HuH-7.5 (cell line): ENCODE measurements at regions not wholly inside any gene's neighbourhood (a gene's known extent, or its start where the extent isn't known, plus 50 kb on each side); places are given as distances from the start of the nearest gene placed in this dataset.

Experiments
- DNase-seq: peaks from one replicate; pipeline ENCODE4 v3.0.0; 2011; ENCODE audit warnings: low spot score

DNA sequence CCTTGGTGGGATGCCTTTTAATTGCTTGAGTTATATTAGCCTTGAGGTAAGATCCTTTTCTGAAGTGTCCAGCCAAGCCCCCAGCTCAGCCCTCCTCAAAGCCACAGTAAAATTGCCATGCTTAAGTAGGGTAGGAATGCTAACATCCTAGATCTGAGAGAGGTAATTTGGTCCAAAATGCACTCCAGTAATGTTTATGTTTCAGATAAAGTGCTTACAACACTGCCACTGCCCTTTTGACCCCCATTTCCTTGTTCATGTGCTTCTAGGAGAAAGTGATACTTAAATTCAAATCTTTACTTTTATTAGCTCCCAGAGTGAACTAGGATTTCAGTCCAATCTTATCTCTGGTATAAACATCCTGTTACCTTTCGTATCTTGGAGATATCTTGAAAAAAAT lies 318.0 kb downstream of the BMP2 start:
- DNase-seq: no peak

DNA sequence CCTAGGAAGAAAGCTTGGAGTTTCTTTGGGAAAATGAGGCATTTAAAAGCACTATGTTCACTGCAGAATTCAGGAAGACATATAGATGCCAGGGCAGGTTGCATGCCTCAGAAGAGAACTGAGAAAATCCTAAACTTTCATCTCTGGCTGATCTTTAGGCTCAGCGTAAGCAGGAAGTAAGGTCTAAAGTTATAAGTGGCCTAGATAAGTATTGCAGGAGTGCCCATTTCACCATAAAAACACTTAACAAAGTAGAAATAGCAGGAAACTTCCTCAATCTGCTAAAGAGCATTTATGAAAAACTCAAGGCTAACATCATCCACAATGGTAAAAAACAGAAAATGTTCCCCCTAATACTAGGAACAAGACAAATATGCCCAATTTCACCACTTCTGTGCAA lies 320.3 kb downstream of the BMP2 start:
- DNase-seq: no peak

DNA sequence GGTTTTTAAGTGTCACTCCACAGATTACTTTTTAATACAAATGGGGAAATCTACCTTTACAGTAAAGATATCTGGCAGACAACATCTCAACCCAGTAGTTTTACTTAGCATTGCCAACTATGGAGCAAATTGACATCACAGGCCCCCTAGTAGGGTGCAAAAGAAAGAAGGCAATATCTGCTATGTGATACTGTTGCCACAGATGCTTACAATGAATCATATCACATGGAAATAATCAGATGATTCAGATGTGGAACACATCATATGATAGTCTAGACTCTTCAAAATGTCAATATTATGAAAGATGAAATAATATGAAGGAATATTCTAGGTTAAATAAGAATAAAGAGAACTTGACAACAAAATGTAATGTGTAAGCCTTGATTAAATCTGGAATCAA lies 322.5 kb downstream of the BMP2 start:
- no peak for DNase-seq

DNA sequence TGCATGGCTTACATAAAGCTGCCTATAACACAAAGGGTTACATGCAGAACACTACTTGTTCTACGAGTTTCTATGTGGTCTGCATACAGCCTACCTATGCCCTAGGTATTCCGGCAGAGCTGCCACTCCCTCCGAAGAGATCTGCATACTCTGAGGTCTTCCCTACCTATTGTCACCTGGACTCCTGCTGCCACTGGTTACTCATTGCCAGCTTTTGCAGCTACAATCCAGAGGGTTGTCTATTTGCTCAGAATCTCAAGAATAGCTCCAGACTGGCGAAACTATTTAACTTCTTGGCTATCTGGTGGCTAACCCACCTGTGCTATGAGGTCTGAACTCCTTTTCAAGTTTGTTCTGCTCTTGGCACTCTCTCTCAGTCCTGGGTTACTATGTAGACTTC lies 323.3 kb downstream of the BMP2 start:
- DNase-seq: no peak

DNA sequence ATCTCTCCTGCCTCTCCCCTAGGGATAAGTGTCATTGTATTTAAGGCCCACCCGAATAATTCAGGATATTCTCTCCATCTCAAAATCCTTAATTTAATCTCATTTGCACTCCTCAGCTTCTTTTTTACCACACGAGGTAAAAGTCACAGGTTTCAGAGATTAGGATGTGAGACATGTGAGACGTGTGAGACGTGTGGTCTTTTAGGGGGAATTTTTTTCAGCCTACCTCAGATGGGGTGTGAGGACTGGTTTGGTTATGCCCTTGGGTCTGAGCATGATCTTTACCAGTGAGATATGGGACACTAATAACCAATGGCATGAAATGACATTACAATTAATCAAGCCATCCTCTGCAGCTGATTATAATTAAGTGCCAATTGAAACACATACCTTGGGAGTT lies 324.2 kb downstream of the BMP2 start:
- no peak for DNase-seq

DNA sequence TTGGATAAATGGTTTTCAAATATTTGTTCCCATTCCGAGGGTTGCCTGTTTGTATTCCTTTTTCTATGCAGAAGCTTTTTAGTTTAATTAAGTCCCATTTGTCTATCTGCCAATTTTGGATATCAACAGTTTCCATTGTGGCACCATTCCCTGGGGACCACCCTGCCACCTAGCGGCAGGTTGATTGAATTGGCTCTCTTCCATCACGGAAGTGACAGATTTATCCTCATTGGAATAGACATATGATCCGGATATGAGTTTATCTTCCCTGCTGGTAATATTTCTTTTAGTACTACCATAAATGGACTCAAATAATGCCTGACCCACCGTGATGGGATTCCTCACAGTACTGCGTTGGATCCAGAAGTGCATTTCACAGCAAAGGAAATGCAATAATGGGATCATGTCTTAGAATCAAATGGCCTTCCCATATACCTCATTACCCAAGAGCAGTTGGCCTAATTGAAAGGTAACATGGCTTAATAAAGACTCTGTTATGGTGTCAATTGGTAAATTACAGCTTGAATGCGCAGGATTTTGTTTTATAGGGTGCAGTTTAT lies 327.0 kb downstream of the BMP2 start:
- no peak for DNase-seq

DNA sequence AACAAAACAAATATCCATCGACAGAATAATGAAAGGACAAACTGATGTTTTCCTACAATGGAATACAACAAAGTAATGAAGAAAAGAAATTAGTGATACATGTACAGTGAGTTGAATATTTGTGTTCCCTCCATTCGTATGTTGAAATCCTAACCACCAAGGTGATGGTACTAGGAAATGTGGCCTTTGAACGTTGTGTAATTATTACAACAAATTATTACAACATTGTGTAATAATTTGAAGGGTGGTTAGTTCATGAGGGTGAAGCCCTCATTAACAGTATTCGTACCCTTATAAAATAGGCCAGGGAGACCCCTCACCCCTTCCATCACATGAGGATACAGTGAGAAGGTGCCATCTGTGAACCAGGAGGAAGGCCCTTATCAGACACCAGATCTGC lies 339.4 kb downstream of the BMP2 start:
- DNase-seq: no peak

DNA sequence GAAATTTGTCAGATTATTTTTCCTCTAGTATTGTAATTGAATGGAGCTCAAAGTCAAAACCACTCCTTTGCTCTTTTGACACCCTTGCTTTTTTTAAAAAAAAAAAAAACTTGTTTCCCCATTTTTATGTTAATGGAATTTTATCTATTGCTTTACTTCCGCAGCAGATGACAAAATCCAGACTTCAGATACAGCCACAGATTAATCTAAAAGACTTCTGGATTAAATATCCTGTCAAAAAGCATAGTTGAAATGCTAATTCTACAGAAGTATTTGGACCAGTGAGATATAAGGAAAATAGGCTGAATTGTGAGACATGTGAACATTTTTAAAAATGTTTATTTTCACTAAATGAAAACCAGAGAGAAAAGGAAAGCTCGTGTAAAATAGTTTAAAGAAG lies 341.4 kb downstream of the BMP2 start:
- no peak for DNase-seq

DNA sequence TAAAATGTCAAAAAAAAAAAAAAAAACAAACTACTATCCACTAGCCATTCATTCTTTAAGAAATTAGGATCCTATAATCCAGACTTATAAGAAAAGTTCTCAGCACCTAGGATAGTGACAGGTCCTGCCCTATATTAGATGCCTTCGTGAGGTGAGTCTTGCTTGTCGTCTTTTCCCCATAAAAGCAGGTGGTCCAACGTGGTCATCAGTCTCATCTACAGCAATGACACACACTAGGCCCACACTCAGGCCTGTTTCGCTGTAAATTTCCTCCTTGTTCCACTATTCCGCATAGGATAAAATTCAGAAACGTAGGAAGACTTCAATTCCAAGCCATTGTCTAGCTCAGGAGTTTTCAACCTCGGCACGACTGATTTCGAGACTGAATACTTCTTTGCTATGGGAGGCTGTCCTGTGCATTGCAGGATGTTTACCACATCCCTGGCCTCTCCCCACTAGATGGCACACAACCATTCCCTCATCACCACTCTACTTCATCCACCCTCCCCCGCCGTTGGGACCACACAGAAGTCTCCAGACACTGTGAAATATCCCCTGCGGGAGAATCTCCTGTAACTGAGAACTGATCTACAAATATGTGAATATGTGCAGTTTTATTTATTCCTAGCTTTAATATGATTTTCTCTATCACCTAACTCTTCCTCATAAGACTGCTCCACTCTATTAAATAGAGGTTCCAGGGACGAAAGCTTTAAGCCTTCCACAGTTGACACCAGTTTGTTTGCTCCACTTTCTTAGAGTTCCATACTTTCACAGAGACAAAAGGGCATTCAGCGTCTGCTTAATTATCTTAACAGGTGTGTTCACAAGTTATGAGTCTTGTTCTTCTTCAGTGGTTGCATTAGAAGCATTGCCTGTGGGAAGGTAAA lies 346.3 kb downstream of the BMP2 start:
- peak; percentile 64 for DNase-seq

DNA sequence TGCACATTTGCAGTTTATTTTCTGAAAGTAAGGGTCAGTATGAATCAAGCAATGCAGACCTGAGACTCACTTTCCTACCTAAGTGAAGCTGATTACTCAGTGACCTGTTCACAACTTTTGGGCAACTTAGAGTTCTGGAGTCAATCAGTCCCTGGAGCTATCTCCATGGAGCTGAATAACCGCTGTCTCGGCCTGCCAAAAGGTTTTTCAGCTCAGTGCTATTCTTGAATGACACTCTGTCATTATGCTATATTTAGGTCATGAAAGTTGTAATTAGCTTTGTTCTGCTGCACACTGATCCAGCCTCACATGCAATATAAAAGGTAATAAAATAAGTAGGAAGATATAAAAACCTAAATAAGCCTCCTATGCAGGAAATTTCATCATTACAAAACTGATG lies 356.0 kb downstream of the BMP2 start:
- DNase-seq: no peak

DNA sequence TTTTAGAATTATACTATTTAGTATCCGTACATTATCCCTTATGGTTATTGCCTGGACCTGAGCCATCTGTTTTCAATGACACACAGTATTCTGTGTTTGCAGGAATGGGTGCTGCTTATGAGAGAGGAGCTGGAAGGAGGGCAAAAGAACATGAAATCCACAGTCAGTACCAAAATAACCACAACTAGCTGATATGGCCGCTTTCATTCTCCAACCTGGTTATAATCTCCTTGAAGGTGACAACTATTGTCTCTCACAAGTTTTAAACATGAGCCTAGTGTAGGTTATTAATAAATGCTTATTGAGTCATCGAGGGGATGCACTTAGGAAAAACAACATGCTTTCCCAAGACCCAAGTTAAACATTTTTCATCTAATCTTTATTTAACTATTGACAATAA lies 356.6 kb downstream of the BMP2 start:
- no peak for DNase-seq

DNA sequence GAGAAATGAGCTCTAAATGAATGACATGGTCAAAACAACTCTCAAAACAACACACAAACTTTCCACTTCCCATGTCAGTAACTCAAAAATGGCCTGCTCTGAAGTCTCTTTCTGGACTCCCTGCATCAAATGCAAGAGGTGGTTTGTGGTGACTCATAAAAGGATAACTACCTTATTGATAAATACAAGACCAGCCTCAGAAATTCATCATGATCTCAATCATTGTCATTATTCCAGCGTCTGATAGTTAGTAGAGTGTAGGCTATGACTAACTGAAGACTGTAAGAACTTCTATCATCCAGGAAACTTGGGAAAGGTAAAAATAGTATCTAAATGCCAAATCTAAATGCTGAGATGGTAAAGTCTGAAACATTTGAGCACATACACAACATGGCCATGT lies 369.4 kb downstream of the BMP2 start:
- DNase-seq: no peak

DNA sequence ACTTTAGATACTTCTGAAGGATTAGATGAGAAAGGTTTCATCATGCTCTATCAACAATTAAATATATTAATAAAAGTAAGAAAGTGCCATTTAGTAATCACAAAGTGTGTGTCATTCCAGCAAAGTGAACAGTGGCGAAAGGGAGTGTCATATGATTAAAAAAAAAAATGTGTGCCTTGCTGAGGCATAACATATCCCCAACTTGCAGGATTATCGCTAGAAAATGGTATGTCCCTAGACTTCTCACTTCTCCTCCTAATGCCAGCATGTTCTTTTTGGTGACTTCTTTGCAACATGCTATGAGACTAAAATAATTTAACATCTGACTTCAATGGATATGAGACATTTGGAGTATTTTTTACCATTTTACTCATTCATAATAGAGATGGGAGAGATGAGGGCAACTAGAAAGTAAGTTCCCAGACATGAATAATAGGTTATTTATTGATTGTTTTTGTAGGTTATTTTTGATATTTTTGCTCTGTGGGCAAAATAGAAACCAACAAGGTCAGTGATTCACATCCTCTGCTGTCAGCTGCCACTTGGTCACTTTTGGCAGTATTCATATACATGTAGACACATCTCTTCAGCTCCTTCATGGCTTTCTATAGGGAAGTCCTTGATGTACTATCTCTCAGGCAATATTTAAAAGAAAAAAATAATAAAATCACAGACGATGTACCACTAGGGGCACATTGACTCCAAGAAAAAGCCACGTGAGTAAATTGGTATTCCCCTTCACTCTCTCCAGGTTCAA lies 370.1 kb downstream of the BMP2 start:
- no peak for DNase-seq

DNA sequence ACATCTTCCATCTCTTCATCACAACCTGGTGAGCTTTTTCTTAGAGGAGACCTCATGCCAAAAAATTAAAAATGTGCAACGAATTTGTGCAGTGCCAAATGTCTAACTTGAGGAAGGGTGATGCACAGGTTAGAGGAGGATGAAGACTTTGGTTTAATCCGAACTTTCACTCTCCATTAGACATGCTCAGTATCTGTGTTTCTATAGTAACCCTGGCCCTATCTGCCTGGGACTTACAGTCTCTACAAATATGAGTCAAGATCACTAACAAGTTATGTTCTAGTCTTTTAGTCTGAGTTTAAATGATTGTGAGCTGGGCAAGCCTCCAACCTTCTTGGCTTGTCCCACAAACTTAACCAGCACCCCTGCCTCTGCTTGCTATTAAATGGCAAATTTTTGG lies 377.0 kb downstream of the BMP2 start:
- DNase-seq: no peak

DNA sequence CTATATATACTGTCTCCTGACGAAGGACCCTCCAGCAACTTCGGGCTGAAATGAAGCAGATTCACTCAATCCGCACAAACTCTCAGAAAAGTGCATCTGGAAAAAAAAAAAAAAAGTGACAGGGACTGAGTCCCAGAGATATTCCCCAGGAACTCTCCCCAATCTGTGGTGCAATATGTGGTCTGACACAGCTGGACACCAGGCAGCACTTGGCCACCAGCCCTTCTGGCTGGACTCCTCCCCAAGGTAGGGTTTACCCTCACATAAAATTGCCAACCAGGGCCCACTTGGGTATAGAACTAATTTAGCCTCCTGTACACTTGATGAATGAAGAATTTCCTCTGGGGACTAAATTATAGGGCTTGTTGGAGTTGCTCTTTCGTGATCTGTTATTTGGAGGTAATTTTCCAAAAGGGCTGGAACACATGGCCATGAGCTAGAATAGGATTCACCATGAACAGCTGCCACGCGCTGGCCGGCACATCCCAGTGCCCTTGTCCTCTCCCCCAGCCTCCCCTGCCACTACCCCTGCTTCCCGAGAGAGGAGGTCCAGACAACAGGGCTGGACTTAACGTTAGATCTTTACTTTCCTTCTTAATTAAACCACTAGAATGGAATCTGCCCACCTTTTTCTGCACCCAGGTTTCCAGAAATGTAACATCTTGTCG lies 379.2 kb downstream of the BMP2 start:
- DNase-seq: no peak

DNA sequence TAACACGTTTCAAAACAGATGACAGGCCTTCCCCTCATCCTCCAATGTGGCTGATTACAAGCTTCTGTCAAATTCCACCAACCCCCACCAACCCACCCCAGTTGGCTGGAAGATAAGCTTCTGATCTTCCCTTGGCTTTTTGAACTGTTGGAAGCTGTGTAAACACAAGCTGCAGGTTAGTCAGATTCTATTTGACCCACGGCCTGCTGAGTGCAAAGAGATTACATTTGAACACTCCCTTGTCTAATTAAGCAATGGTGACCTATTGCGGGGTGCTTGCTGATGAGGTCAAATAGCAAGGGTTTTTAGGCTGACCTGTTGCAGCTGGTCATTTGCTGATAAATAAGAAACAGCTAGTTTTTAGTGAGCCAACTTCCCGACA lies 379.7 kb downstream of the BMP2 start:
- DNase-seq: peak; percentile 63

DNA sequence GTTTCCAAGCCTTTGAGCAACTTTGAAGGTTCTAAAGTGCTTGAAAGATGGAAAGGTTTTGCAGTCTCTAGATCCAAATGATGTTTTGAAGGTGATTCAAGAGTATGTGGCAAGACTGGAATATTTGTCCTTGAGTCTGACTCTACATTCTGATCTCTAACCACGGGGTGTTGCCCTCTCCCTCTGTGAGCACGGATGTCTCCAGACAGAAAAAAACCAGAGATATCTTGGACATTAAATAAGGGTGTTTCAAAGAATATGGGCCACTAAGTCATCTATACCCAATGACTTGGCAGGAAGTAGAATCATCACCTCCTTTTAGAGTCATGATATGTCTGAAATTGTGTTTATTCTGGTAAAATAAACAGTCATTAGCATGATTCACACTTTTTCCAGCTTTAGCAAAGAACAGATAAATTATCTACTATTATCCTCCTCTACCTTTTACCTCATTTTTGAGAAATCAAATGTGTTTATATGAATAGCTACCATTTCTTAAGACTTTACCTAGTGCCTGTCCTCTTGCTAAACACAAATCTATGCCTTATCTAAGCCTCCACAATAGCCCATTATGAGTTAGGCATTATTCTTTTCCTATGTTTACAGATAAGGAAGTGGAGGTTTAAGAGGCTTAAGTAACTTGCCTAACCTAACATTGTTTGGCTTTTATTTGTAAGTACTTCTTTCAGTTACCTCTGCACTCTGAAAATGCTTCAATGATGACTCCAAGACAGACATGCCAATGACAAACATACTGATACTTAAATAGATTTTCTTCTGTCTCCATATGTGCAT lies 384.4 kb downstream of the BMP2 start:
- no peak for DNase-seq

DNA sequence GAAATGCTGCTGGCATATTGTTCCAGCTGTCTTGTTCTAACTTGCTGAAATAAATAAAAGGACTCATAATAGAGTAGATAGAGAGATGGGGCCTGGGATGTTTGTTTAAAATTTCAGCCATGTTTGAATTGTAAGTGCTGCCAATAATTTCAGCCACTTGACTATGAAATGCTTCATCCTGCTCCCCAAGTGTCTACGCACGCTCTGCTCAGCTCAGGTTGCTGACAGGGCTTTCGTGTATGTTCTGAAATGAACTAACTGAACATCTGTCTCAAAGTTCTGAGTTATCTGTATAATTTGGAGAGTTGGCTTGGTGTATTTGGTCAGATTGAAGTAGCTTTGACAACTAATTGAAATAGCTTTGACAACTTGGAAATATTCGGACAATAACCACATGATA lies 387.8 kb downstream of the BMP2 start:
- DNase-seq: no peak

DNA sequence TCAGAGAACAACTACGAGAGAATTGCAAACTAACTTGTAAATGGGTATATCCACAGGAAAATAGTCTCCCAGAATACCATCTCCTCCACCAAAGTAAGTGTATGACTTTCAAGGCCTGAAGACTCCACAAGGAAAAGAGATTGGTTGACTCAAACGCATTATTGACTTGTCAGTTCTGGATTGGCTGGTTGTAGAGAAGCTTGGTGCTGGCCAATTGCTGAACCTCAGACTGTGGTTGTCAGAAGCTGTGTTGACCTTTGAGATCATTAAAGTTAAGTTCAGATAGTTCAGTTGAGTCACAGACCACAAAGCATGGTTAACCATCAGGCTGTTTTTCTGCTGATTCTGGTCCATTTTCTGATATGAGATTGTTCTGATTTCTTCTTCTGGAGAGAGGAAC lies 388.3 kb downstream of the BMP2 start:
- DNase-seq: no peak

DNA sequence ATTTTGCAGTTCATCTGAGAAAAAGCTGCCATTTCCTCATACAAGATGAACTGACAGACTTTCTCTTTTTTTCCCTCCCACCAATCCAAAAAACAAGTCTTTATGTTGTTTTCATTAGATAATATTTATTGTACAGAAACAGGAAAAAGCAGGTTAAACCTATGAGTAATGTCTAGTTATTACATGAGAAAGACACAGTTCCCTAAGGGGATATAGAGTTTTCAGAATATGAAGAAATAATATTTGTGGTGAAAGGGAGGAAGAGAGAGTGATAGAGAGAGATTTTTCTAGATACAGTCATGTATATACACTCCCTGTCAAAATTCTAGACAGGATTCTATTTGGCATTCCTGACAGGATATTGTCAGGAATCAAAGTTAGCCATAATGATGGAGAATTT lies 392.4 kb downstream of the BMP2 start:
- DNase-seq: no peak

DNA sequence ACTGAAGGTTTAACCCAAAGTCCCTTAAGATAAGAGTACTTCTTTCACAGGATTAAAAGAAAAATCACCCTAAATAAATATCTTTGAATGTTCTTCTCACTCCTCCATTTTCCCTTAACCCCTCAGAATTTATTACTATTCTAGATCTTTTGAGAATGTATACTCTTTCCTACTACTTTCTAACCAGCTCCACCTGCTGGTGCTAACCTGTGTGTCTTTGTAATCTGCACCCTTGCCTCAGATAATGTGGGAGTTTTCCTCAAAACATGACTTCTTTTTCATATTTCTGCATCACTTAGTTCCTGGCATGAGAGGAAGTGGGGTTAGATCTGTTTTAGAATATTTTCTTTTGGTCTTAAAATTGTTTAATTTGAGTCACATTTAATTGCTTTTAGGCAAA lies 394.2 kb downstream of the BMP2 start:
- DNase-seq: peak; percentile 16

DNA sequence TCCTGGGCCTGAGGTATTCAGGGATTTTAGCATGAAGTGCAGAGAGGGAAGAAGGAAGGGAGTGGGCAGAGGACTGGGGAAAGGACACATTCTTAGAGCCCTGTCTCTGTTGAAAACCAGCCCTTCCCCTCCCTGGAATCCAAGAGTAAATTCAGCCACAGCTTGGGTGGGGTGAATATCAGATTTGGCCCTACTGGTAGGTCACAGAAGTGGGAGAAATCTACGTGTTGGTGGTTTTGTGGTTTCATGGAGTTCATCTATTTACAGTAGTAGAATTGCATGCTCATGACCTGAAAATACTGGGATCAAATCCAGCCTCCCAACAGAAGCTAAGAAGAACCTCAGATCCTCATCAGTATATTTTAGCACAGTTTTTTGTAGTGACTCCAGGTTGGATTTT lies 404.4 kb downstream of the BMP2 start:
- DNase-seq: no peak
